SK-N-SH treated with all-trans-retinoic acid at 6 μM for 48 hours (cell line): ENCODE measurements at regions not wholly inside any gene's neighbourhood (a gene's known extent, or its start where the extent isn't known, plus 50 kb on each side); places are given as distances from the start of the nearest gene placed in this dataset.

Experiments
- CREB5 ChIP-seq: fragments of 250-450 bp; sonication (Bioruptor Pico); IDR thresholded peaks from 2 replicates; pipeline ENCODE4 v1.5.1; 2020; ENCODE audit warnings: low read depth, mild to moderate bottlenecking, moderate library complexity
- CSDC2 ChIP-seq: fragments of 250-450 bp; sonication (Bioruptor Pico); IDR thresholded peaks from 2 replicates; pipeline ENCODE4 v1.5.0; 2020; ENCODE audit warnings: mild to moderate bottlenecking, moderate library complexity
- ISL1 ChIP-seq: fragments of 250-450 bp; sonication (Bioruptor Pico); IDR thresholded peaks from 2 replicates; pipeline ENCODE4 v2.1.2; 2022; ENCODE audit warnings: mild to moderate bottlenecking, moderate library complexity
- ZFP3 ChIP-seq: fragments of 250-450 bp; sonication (Bioruptor Pico); IDR thresholded peaks from 2 replicates; pipeline ENCODE4 v1.5.0; 2020; ENCODE audit warnings: mild to moderate bottlenecking, moderate library complexity

GRCh38 chr6:126100386-126100785, 114.0 kb downstream of the TRMT11 start:
- TF ChIP-seq CREB5 (CRISPR knock-in tag) (no peak), ZFP3 (CRISPR knock-in tag) (no peak), CSDC2 (CRISPR knock-in tag) (no peak), ISL1 (CRISPR knock-in tag) (no peak)
